Activated CD4-positive, alpha-beta T cell treated with anti-CD3 and anti-CD28 coated beads for 4 hours (primary cell): ENCODE measurements at regions not wholly inside any gene's neighbourhood (a gene's known extent, or its start where the extent isn't known, plus 50 kb on each side); places are given as distances from the start of the nearest gene placed in this dataset.

Experiments used
- DNase-seq, 2 donors: peaks; one replicate each; pipeline ENCODE4 v3.0.0-alpha.2; 2020

DNA sequence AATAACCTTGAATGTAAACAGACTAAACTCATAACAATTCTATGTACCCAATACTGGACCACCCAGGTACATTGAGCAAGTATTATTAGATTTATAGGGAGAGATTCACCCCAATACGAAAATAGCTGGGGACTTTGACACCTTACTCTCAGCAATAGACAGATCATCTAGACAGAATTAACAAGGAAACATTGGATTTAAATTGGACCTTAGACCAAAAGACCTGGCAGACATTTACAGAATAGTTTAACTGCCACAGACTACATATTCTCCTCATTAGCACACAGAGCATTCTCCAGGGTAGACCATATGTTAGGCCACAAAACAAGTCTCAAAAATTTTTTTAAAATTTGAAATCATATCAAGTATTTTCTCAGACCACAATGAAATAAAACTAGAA is 397.4 kb downstream of the PIK3R1 start:
- DNase-seq: no peak

DNA sequence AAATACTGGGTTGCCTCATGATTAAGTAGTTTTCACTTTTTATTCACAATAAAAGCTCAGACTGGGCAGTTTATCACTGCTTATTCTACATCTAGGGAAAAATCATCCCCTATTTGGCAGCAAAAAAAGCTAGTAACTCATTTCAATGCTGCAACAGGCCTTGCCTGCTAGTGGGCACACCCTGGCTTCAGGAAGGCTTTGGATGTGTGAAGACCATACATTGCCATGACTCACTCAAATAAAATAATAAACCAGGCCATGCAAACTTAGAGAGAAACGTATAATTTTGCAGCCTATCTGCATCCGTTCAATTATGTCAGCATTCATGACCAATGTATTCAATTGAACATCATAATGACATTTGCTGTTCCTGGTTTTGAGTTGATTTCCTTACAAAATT is 402.9 kb downstream of the PIK3R1 start:
- DNase-seq: no peak

DNA sequence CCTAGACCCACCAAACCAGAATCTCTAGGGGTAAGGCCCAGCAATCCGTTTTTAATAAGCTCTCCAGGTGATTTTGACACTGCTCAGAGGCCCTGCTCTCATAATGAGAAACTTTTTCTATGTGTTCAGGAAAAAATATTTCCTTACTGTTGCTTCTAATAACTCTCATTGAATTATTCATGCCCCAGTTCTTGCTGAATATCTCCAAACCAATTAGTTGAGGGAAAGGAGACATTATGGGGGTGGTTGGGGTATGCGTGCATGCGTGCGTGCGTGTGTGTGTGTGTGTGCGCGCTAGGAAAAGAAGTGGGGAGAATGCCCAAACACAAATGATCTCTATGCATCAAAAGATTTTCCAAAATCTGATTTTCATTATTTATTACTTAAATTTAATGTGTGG is 411.4 kb downstream of the PIK3R1 start:
- no peak for DNase-seq

DNA sequence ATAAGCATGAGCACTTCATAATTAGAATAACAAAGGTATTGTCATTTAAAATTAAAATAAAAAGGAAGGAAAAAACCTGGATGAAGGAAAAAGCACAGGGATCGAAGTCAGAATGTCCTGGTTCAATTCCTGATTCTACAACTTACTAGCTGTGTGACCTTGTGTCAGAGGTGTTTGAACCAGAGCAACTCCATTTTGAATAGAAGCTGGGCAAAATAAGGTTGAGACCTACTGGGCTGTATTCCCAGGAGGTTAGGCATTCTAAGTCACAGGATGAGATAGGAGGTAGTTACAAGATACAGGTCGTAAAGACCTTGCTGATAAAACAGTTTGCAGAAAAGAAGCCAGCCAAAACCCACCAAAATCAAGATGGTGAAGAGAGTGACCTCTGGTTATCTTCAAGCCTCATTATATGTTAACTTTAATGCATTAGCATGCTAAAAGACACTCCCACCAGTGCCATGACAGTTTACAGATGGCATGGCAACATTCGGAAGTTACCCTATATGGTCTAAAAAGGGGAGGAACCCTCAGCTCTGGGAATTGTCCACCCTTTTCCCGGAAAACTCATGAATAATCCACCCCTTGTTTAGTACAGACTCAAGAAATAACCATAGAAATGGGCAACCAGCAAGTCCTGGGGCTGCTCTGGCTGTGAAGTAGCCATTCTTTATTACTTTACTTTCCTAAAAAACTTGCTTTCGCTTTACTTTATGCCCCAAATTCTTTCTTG is 412.7 kb downstream of the PIK3R1 start:
- DNase-seq: no peak

DNA sequence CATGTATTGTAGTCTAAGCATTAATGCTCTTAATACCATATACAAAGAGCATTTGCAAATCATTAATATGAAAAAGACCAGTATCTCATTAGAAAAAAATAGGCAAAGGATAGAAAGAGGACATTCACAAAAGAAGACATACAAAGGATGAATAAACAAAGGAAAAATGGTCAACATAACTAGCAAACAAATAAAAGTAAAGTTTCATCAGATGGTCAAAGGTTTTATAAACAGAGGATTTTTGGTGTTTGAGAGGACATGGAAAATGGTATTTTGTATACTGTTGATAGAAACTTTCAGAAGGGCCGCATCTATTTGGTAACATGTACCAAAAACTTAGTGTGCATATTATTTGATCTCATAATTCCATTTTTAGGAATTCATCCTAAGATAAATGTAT is 414.8 kb downstream of the PIK3R1 start:
- no peak for DNase-seq

DNA sequence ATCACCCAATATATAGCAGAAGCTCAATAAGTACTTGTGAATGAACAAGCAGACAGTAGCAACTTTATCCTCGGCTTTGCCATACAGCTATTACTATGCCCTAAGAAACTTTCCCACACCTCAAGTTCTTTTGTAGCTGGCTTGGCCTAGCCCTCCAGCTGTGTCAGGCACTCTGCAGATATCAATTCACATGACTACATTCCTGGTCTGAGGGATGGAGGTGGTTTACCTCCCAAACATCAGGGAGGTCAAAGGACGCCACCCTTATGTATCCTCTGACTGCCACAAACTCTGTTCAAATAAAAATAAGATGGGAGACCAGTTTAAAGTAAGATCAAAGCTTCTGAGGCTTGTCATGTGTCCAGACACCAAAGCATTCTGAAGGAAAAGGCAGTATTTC is 416.3 kb downstream of the PIK3R1 start:
- DNase-seq: no peak

DNA sequence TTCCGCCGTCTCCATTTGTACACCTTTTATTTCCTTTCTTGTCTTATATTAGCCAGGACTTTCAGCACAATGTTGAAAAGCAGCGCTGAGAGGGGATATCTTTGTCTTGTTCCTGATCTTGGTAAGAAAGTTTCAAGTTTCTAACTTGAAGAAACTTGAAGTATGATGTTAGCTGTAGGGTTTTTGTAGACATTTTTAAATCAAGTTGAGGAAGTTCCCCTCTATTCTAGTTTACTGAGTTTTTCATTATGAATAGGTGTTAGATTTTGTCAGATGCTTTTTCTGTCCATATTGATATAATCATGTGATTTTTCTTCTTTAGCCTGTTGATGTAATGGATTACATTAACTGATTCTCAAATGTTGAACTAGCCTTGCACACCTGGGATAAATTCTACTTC is 425.7 kb downstream of the PIK3R1 start:
- no peak for DNase-seq

DNA sequence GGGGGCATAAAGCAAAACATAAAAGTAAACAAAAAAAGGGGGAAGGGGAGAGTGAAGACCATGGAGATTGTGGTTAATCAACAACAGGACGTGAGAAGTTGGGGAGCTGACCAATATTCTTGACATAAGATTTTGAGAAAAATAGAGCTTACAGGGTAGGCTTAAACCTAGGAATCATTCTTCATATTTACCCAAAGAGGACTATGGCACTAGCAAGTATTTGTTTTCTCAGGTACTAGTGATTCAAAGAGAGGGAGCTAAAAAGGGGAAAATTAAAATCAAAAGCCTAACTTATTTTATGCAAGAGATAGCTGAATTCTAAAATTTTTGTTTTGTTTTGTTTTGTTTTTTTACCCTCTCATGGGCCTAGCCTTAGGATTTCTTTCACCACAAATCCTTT is 427.5 kb downstream of the PIK3R1 start:
- DNase-seq: no peak

DNA sequence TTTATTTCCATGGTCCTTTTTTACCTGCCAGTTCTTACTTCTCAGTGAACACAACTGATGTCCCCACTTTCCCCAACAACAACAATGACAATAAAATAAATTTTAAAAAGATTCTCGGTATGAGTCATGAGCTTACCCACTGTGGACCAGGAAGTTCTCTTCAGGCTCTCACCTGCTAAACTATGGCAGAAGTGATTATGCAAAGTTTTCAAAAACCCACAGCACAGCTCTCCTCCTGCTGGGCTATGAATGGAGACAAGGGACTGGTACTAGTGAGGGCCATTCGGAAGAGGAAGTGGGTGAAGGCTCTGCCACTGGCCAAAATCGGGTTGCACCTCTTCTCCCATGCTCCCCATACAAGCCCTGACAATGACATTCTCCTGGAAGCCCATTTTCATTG is 429.4 kb downstream of the PIK3R1 start:
- DNase-seq: no peak

DNA sequence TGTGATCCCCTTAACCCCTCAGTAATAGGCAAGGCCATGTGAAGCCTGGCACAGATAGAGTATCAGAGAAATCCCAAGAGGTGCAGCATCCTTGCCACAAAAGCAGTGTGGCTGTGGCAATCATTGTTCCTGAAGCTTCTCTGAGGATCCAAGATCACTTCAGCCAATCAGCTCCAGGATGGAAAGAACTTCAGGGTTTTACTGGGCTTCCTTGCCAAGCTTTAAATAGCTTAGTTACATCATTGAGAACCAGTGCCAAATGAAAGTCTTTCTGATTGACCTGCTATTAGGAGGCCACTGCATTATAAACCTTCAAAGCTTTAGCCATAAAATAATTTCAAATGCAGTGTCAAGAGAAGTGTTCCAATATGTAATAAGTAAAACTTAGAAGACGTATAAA is 430.6 kb downstream of the PIK3R1 start:
- no peak for DNase-seq

DNA sequence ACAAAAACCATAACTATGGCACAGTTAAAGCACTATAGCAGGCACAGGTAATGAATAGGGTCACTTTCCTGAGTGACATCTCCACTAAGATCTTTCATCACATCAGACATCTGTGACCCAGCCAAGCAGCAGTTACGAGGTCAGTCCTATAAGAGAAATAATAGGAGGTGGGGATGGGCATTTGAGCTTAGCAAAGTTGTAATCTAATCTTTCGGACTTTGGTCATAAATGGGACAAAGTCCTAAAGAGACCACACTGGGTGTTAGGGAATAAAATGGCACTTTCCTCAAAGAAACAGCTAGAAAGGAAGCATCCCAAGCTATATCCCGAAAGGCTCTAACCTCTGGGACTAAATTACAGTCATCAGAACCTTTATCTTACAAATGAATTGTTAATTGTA is 432.2 kb downstream of the PIK3R1 start:
- no peak for DNase-seq

DNA sequence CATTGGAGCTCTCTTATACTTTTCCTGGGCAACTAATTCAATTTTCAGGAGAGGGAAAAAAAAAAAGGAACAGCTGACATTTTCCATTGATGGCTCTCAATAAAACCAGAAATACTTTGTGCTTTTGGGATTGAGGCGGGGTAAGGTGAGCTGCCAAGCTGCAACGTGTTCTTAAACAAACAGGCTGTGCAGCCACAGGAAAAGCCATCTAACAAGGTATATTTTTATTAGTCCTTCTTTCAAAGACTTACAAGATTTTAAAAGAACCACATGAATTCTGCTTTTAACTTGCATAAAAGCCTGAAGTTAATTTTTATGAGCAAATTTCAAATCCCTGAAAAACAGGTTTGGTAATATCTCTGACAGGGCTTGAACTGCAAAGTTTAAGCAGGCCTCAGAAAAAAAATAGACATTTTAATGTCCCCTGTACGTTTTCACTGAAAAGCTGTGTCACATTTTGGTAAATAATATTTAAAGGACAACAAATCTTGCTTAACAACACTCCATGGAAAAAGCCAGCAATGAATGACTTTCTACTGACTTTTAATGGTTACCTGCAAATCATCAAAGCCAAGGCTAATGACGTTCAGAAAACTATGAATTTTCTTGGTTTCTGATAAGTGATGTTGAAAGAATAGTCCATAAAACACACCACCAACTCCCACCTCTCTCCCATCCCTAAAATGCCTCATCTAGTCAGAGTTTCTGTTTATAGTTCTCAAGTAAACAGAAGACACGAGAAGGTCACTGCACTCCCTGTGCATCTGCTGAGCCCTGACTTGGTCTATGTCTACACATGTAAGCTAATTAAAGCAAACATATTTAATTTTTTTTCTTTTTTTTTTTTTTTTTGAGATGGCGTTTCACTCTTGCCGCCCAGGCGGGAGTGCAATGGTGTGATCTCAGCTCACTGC is 433.6 kb downstream of the PIK3R1 start:
- DNase-seq: no peak

DNA sequence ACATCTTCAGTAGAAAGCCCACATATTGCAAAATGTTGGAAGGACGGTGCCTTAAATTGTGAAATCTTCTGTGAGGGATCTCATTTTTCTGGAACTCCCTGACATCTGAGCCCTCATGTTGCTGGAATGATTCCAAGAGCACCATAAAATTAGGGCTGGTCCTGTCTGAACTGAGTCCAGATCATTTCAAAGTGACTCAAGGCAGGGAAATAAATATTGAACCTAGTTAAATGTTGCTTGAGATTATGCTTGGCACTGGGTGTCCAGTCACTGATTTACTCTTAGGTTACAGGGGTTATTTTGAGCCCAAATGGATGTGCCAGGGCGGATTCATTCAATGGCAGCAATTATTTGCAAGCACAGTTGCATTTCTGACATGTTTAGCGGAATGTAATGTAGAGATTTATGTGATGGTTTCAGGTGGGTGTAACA is 437.0 kb downstream of the PIK3R1 start:
- no peak for DNase-seq

DNA sequence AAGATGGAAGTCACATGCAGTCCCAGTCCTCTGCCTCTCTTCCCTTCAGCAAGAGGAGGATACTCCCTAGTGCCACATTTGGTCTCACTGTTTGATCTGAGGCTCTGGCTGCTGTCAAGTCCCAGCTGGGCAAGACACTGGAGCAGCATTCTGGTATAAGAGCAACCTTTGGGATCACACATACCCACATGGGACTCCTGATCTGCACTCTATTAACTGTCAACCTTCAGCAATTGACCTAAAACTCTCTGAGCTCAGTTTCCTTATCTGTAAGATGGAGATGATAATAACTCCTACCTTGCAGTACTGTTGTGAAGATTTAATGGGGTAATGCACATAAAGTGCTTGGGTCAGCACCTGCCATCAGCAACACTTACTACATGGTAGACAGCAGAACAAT is 437.9 kb downstream of the PIK3R1 start:
- no peak for DNase-seq

DNA sequence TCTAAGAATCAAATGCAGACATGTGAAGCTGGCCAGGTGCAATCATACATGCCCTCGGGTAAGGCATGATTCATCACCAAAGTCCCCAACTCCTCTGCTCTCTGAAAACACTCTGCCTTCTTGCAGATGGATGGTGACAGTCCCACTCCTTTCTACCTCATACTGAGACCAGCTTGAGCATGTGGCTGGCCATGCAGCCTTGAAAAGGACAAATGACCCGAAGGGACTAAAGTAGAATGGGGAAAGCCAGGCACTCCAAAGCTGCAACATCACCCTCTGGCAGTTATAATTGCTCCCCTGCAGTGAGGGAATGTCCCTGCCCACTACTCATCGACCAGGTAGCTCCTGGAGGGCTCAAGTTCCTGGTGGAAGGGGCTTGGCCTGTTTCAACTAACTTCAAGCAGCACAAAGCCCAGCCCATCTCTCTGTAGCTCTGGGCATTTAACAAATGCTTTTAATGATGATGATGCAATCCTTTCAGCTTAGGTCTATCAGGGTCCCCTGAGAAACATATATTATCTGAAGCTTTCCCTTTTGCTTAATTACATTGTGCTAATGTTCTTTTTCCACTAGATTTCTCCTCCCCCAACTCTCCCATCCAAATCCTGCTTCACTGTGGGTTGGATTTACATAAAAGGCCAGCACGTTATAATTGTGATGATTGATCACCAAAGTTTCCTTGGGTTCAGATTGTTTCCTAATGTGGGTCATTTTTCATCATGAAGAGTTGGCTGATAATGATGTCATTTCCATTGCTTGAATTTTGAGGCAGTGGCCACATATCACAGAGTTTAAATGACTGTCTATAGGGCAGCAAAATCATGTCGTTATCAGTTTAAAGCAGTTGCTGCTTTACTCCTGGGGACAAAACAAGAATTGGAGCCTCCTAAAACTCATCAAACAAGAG is 436.5 kb upstream of the SLC30A5 start:
- DNase-seq: no peak

DNA sequence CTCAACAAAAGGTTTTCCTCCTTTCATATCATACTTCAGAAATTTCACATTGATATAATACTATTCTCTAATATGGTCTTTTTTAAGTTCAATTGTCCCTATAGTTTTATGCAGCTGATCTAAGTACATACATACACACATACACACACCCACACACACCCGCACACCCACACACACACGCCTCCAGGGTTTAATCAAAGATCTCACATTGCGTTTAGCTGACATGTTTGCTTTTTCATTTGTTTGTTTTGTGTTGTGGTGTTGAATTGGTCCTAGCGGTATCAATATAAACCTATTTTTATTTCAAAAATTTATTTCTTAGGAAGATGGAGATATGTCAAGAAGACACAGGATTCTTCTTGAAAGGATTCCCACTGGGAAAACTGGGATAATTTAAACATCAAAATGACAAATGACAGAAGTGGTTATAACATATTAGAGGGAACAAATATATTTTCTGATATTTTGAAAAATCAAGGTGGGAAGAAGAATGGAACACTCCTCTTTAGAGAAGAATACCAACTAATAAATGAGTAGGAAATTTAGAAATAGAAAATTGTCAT is 434.9 kb upstream of the SLC30A5 start:
- no peak for DNase-seq

DNA sequence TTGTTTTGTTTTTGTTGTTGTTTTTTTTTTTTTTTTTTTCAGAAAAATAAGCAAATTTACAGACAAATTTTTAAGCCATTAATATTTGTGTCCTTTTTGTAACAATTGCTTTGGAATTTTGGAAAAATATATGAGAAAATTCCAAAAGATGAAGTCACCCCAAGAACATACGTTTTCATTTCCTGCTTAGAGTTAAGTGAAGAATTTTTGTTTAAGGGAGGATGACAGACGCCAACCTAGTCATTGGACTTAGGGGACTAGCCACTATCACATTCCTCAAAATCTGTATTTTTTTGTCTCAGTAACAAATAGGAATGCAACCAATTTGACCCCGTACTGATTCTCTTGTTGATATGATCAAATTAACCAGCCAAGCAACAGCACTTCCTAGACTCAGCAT is 433.9 kb upstream of the SLC30A5 start:
- DNase-seq: no peak

DNA sequence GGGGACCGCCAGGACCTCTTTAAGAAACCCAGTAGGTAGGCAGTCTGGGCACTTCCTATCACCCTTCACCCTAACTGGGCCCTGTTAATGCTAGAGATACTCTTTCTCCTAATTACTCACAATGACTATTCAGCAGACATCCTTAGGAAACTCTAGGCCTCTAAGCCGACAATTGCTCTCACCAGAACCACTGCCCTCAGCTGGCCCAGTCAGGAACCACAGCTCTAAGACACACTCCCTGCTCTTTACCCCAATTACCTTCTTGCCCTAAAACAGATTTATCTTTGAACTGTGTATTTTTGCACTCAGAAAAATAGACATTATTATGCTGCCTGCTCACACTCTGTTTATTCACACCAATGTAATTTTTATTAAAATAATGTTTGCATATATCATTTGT is 432.6 kb upstream of the SLC30A5 start:
- no peak for DNase-seq

DNA sequence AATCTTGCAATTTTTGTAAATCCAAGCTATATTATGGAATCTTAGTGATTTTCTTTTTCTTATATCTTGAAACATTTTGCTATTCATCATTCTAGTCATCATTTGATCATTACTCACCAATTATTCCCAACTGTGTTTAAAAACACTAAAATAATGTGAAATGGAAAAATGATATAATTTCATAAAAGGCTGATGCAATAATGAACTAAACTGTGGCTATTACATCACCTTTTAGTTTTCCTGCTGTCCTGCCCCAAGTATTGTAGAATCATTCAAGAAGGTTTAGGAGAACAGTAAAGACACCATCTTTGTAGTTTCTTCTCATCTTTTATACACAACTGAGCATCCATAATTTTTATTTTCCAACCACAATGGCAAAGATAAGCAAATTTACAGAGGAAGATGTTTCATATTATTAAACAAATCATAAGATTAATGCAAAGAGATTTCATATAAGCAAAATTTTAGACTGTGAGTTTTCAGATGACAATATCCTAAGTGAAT is 431.0 kb upstream of the SLC30A5 start:
- no peak for DNase-seq

DNA sequence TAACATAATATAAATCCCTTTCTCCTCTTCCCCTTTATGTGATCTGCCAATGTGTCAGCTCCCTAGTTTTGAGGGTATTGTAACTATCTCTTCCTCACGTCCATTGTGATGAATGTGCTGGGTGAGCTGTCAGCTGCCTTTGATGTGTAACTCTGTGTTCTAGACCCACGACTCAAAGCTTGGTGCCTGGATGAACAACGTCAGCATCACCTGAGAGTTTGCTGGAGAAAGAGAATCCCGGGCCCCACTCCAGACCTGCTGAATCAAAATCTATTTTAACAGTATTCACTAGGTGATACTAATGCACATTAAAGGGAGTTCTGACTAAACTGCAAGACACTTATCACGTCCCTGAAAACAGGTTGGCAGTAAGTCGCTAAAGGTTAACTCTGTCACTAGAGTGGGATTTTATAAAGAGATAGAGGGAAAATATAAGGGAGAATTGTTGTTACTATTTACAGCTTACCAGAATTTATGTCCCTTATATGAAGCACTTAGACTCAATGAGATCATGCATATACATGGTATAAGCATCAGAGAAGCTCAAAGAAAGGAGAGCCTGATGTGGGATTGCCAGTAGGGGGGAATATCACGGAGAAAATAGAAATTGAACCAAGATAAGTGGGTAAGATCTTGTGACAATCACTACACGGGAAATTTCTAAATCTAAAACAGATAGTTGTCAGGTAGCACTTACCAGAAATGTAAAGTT is 423.8 kb upstream of the SLC30A5 start:
- DNase-seq: no peak

DNA sequence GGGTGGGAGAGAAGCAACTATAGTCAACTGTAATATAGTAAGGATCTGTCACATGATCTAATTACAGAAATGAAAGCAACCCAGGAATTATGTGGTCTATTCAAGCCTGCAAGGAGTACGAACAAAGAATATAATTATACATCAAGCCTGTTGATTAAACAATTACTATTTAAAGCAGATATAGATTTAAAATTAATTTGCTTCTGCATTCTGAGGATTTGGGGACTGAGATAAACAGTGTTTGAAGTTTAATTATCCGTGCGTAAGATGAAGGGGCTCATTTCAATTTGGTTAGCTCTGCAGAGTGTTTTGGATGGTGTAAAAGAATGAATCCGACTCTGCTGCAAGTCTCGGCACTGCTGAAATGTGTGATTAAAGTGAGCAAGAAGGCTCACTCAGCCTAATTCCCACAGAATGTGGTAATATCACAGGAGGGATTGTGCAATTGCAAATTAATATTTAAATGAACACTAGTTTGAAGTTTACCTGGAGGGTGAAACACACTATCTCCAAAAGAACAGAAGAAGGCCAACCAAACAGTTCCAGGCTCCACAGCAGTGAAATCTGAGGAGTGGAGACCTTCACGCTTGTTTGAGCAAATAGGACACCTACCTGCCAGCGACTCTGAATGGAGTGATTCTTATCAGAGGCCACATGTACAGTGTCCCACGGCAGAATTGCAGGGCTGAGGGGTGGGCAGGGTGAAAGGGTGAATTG is 420.6 kb upstream of the SLC30A5 start:
- DNase-seq: no peak
